IMR-90 (cell line): ENCODE measurements at regions not wholly inside any gene's neighbourhood (a gene's known extent, or its start where the extent isn't known, plus 50 kb on each side); places are given as distances from the start of the nearest gene placed in this dataset.
"Not testable (repeated sequence)": the region's sequence is repeated elsewhere in the genome, so short reads cannot be mapped to it uniquely, and the experiment has no call there.

Source experiments
- ATAC-seq: fragments of 200-7000 bp; cut with Tn5 transposase; 2 replicates; pipeline ENCODE4 v1.9.1; 2020; ENCODE audit warnings: low read depth, mild to moderate bottlenecking, moderate library complexity
- BruUV-seq: library from RNA; stranded (reverse); fragments of 400-500 nt; replicated peaks from 2 replicates; lab custom pipeline; 2021; lab: Mats Ljungman, UMichigan
- CTCF ChIA-PET: fragments of 300-600 bp; formaldehyde crosslinking; extraction: SDS; loops from one replicate; lab custom pipeline; 2021; ENCODE audit warnings: antibody characterized with exemption; lab: Yijun Ruan, JAX
- POLR2A ChIA-PET: fragments of 300-600 bp; sonication (Branson Sonifier 250); formaldehyde crosslinking; loops from one replicate; lab custom pipeline; 2022; ENCODE audit warnings: antibody characterized with exemption; ENCODE audit not compliant: unreplicated experiment; lab: Charles Lee
- DNase-seq: peaks from one replicate; pipeline ENCODE4 v3.0.0; 2013
- H2AFZ ChIP-seq: replicated peaks from 2 replicates; pipeline ENCODE3; 2013; ENCODE audit warnings: low read length, mild to moderate bottlenecking; ENCODE audit not compliant: poor library complexity
- H2AK5ac ChIP-seq: 2 replicates; pipeline ENCODE4 v1.6.1; 2013; ENCODE audit warnings: low read depth, low read length, inconsistent platforms
- H2AK9ac ChIP-seq: replicated peaks from 2 replicates; pipeline ENCODE3; 2013; ENCODE audit warnings: mild to moderate bottlenecking, low read depth, low read length, moderate library complexity; ENCODE audit not compliant: poor library complexity
- H2BK120ac ChIP-seq: 2 replicates; pipeline ENCODE4 v1.6.1; 2013; ENCODE audit warnings: low read depth, low read length, inconsistent platforms
- H2BK15ac ChIP-seq: 3 replicates; pipeline ENCODE4 v1.6.1; 2013; ENCODE audit warnings: low read depth, low read length, inconsistent platforms
- H2BK20ac ChIP-seq: 2 replicates; pipeline ENCODE4 v1.6.1; 2013; ENCODE audit warnings: low read depth, mild to moderate bottlenecking, inconsistent platforms, low read length, moderate library complexity
- H2BK5ac ChIP-seq: 2 replicates; pipeline ENCODE4 v1.6.1; 2013; ENCODE audit warnings: mild to moderate bottlenecking, low read depth, low read length, inconsistent platforms; ENCODE audit not compliant: poor library complexity, severe bottlenecking
- H3K14ac ChIP-seq: replicated peaks from 2 replicates; pipeline ENCODE4 v1.6.1; 2013; ENCODE audit warnings: low read depth, low read length, inconsistent platforms
- H3K18ac ChIP-seq: 2 replicates; pipeline ENCODE4 v1.6.1; 2013; ENCODE audit warnings: low read depth, low read length, control low read depth
- H3K23ac ChIP-seq: 2 replicates; pipeline ENCODE4 v1.6.1; 2013; ENCODE audit warnings: low read depth, low read length, inconsistent platforms
- H3K27ac ChIP-seq: 2 replicates; pipeline ENCODE4 v1.5.1; 2013; ENCODE audit warnings: mild to moderate bottlenecking, control low read depth, low read length; ENCODE audit not compliant: insufficient read depth
- H3K27me3 ChIP-seq: 2 replicates; pipeline ENCODE4 v1.6.1; 2013; ENCODE audit warnings: low read length; ENCODE audit not compliant: control insufficient read depth, insufficient read depth
- H3K36me3 ChIP-seq: 2 replicates; pipeline ENCODE4 v1.6.1; 2013; ENCODE audit warnings: low read length, mixed read lengths; ENCODE audit not compliant: control insufficient read depth, insufficient read depth
- H3K4ac ChIP-seq: 2 replicates; pipeline ENCODE4 v1.6.1; 2013; ENCODE audit warnings: low read depth, low read length, inconsistent platforms
- H3K4me1 ChIP-seq: 2 replicates; pipeline ENCODE4 v1.6.1; 2013; ENCODE audit warnings: low read length, mixed read lengths; ENCODE audit not compliant: control insufficient read depth, insufficient read depth
- H3K4me2 ChIP-seq: 2 replicates; pipeline ENCODE4 v1.6.1; 2013; ENCODE audit warnings: low read depth, mild to moderate bottlenecking, control low read depth, low read length, moderate library complexity
- H3K4me3 ChIP-seq: 2 replicates; pipeline ENCODE4 v1.5.1; 2013; ENCODE audit warnings: low read depth, mild to moderate bottlenecking, control low read depth, low read length, moderate library complexity; ENCODE audit not compliant: insufficient read depth
- H3K56ac ChIP-seq: 2 replicates; pipeline ENCODE4 v1.6.1; 2013; ENCODE audit warnings: low read length, inconsistent platforms; ENCODE audit not compliant: insufficient read depth; ENCODE audit errors: extremely low read depth
- H3K79me1 ChIP-seq, 2 experiments: 2 replicates each; pipeline ENCODE4 v1.6.1; 2013; ENCODE audit warnings: low read length in 2 of 2, inconsistent platforms in 1 of 2, low read depth in 1 of 2
- H3K9ac ChIP-seq: 2 replicates; pipeline ENCODE4 v1.6.1; 2013; ENCODE audit warnings: low read depth, low read length, control low read depth
- H3K9me1 ChIP-seq: 2 replicates; pipeline ENCODE4 v1.6.1; 2013; ENCODE audit warnings: low read length, inconsistent platforms; ENCODE audit not compliant: insufficient read depth
- H3K9me3 ChIP-seq: 2 replicates; pipeline ENCODE4 v1.6.1; 2013; ENCODE audit warnings: low read length; ENCODE audit not compliant: control insufficient read depth, insufficient read depth
- H4K20me1 ChIP-seq: 2 replicates; pipeline ENCODE4 v1.6.1; 2013; ENCODE audit warnings: low read length, inconsistent platforms; ENCODE audit not compliant: insufficient read depth
- H4K5ac ChIP-seq: 2 replicates; pipeline ENCODE4 v1.6.1; 2013; ENCODE audit warnings: mild to moderate bottlenecking, low read depth, low read length, control low read depth
- H4K8ac ChIP-seq, 2 experiments: 2 replicates each; pipeline ENCODE4 v1.6.1; 2013; ENCODE audit warnings: low read depth in 2 of 2, low read length in 2 of 2, control low read depth in 1 of 2, inconsistent platforms in 1 of 2
- H4K91ac ChIP-seq: 2 replicates; pipeline ENCODE4 v1.6.1; 2013; ENCODE audit warnings: low read depth, low read length, inconsistent platforms; ENCODE audit not compliant: insufficient read depth
- CEBPB ChIP-seq: IDR thresholded peaks from 2 replicates; pipeline ENCODE4 v1.6.1; 2012; ENCODE audit warnings: low read depth, low read length, improper control_type of control experiment
- WGBS, 2 experiments: methylation state at CpG; one replicate each; pipeline versions ENCODE4 v1.1.5 to v1.1.7; 2013; ENCODE audit warnings: missing lambda C conversion rate in 2 of 2; ENCODE audit not compliant: insufficient read length in 1 of 2; ENCODE audit errors: extremely low coverage in 2 of 2; 5-methylcytosine and 5-hydroxymethylcytosine counted together
- dilution Hi-C: fragments of 300-500 bp; cut with HindIII; formaldehyde crosslinking; loops from one replicate; pipeline ENCODE4 v1.14.3; 2018; ENCODE audit warnings: low sequenced_read_pairs; ENCODE audit not compliant: unreplicated experiment
- in situ Hi-C: fragments of 300-500 bp; cut with MboI; formaldehyde crosslinking; loops from 3 replicates; pipeline ENCODE4 v1.14.3; 2019; ENCODE audit warnings: low sequenced_read_pairs, inconsistent platforms, mixed read lengths
- intact Hi-C: fragments of 100-400 bp; cut with micrococcal nuclease; formaldehyde crosslinking; loops from 2 replicates; pipeline ENCODE4 v1.10.0; 2022

GRCh38 chr2:226282151-226282550, 517.5 kb downstream of the IRS1 start:
- Histone ChIP-seq H2BK5ac (no peak overlapping the region), H3K56ac (no peak overlapping the region), H3K36me3 (no peaks in the 10 kb centered on the region), H2AFZ (no peak overlapping the region), H4K20me1 (no peaks in the 10 kb centered on the region), H4K8ac (no peak overlapping the region), H2AK9ac (no peak overlapping the region), H2AK5ac (no peak overlapping the region), H3K4ac (no peak overlapping the region), H2BK120ac (no peak overlapping the region), H2BK20ac (no peak overlapping the region), H3K4me1 (no peaks in the 10 kb centered on the region), H3K9me1 (no peaks in the 10 kb centered on the region), H3K14ac (no peak overlapping the region), H3K9ac (no peak overlapping the region), H3K4me2 (no peak overlapping the region), H3K23ac (no peak overlapping the region), H3K9me3 (no peaks in the 10 kb centered on the region), H3K79me1 (no peaks in the 10 kb centered on the region), H3K18ac (no peak overlapping the region), H3K4me3 (no peak overlapping the region), H4K91ac (no peak overlapping the region), H4K5ac (no peak overlapping the region), H3K27me3 (no peaks in the 10 kb centered on the region), H2BK15ac (no peak overlapping the region), H3K27ac (no peak overlapping the region)
- ATAC-seq (no peak), DNase-seq (no peak)
- WGBS, 2 experiments: no CpG with 5 or more reads among the region's 1 CpG
- ChIA-PET POLR2A (no interaction called here), CTCF (no interaction called here)
- intact Hi-C loops: no loop called here
- in situ Hi-C loops: no loop called here
- dilution Hi-C loops: no loop called here
- no TSS peak for BruUV-seq
- TF ChIP-seq CEBPB: no peak

- H4K20me1 ChIP-seq, CTCF ChIA-PET, H3K9ac ChIP-seq, ATAC-seq, H3K4me3 ChIP-seq, H3K14ac ChIP-seq, H2AK9ac ChIP-seq, H2BK5ac ChIP-seq, H3K9me1 ChIP-seq, H3K4ac ChIP-seq, H3K27me3 ChIP-seq, H3K4me1 ChIP-seq, H4K8ac ChIP-seq, H3K9me3 ChIP-seq, H2BK15ac ChIP-seq, H2AFZ ChIP-seq, H3K36me3 ChIP-seq, H3K18ac ChIP-seq, in situ Hi-C loops, H2BK120ac ChIP-seq, H2BK20ac ChIP-seq, H4K91ac ChIP-seq, intact Hi-C loops, H3K27ac ChIP-seq, POLR2A ChIA-PET, DNase-seq, H3K4me2 ChIP-seq, H3K56ac ChIP-seq, dilution Hi-C loops, BruUV-seq, H4K5ac ChIP-seq, H2AK5ac ChIP-seq, H3K23ac ChIP-seq, H3K79me1 ChIP-seq: not testable (repeated sequence)
- 20% methylated on average over 1 of the region's 2 CpGs; no CpG with 5 or more reads in 1 of the 2 experiments for WGBS, 2 experiments
These were observed 519.5 kb downstream of the IRS1 start for GRCh38 chr2:226280136-226280535.
